H1 (cell line): ENCODE measurements at regions not wholly inside any gene's neighbourhood (a gene's known extent, or its start where the extent isn't known, plus 50 kb on each side); places are given as distances from the start of the nearest gene placed in this dataset.

Experiments
- CTCF ChIA-PET: fragments of 300-600 bp; sonication (Branson Sonifier 250); formaldehyde crosslinking; loops from one replicate; lab custom pipeline; 2021; ENCODE audit not compliant: partially characterized antibody; lab: Charles Lee
- POLR2A ChIA-PET: fragments of 300-600 bp; sonication (Branson Sonifier 250); formaldehyde crosslinking; loops from one replicate; lab custom pipeline; 2021; ENCODE audit warnings: inconsistent platforms; ENCODE audit not compliant: partially characterized antibody; lab: Charles Lee
- DNase-seq, 2 experiments: peaks; one replicate each; pipeline versions ENCODE4 v3.0.0 to v3.0.0-alpha.2; 2010 to 2022; ENCODE audit warnings: low spot score in 2 of 2, low read depth in 1 of 2, mixed read lengths in 1 of 2
- FAIRE-seq: peaks from 2 replicates; lab custom pipeline; 2011; peaks lifted over from hg19 to GRCh38; lab: Jason Lieb, UNC
- H2AFZ ChIP-seq: 2 replicates; pipeline ENCODE4 v1.8.1; 2012; ENCODE audit warnings: low read length, inconsistent platforms
- H2AK5ac ChIP-seq: 2 replicates; pipeline ENCODE4 v1.6.1; 2013; ENCODE audit warnings: low read depth, low read length
- H2BK120ac ChIP-seq: replicated peaks from 2 replicates; pipeline ENCODE3; 2013; ENCODE audit warnings: low read depth, low read length, inconsistent platforms
- H2BK12ac ChIP-seq: 2 replicates; pipeline ENCODE4 v1.6.1; 2013; ENCODE audit warnings: low read depth, low read length
- H2BK15ac ChIP-seq: 2 replicates; pipeline ENCODE4 v1.6.1; 2013; ENCODE audit warnings: low read length
- H2BK20ac ChIP-seq: 2 replicates; pipeline ENCODE4 v1.6.1; 2013; ENCODE audit warnings: low read length
- H2BK5ac ChIP-seq: 2 replicates; pipeline ENCODE4 v1.6.1; 2013; ENCODE audit warnings: low read depth, low read length
- H3K14ac ChIP-seq: 2 replicates; pipeline ENCODE4 v1.6.1; 2013; ENCODE audit warnings: inconsistent platforms; ENCODE audit not compliant: insufficient read length
- H3K18ac ChIP-seq: 2 replicates; pipeline ENCODE4 v1.6.1; 2013; ENCODE audit warnings: low read length; ENCODE audit errors: extremely low read depth
- H3K23ac ChIP-seq: 2 replicates; pipeline ENCODE4 v1.6.1; 2013; ENCODE audit warnings: inconsistent platforms; ENCODE audit not compliant: insufficient read length
- H3K23me2 ChIP-seq: 2 replicates; pipeline ENCODE4 v1.6.1; 2013; ENCODE audit warnings: low read depth, low read length
- H3K27ac ChIP-seq: 2 replicates; pipeline ENCODE4 v1.6.1; 2011; ENCODE audit warnings: low read depth, low read length, inconsistent platforms
- H3K27me3 ChIP-seq, 4 experiments: replicated peaks in 1 of 4; 1 replicate in 1 of 4; 2 replicates in 3 of 4; pipeline versions ENCODE4 v1.6.1 to v1.8.1; 2011 to 2013; ENCODE audit warnings: low read length in 3 of 4, mild to moderate bottlenecking in 3 of 4, inconsistent platforms in 2 of 4, mixed read lengths in 2 of 4, moderate library complexity in 1 of 4; ENCODE audit not compliant: control insufficient read depth in 3 of 4, insufficient read depth in 3 of 4; ENCODE audit errors: extremely low read depth in 1 of 4
- H3K36me3 ChIP-seq, 4 experiments: 2 replicates each; pipeline versions ENCODE4 v1.6.1 to v1.8.1; 2011 to 2013; ENCODE audit warnings: mild to moderate bottlenecking in 4 of 4, low read length in 3 of 4, moderate library complexity in 2 of 4, control low read depth in 1 of 4, inconsistent platforms in 1 of 4; ENCODE audit not compliant: insufficient read depth in 4 of 4, control insufficient read depth in 2 of 4
- H3K4ac ChIP-seq: replicated peaks from 2 replicates; pipeline ENCODE3; 2013; ENCODE audit warnings: low read length, low read depth, mixed read lengths, inconsistent platforms; ENCODE audit not compliant: insufficient read length
- H3K4me1 ChIP-seq, 4 experiments: replicated peaks in 1 of 4; 1 replicate in 1 of 4; 2 replicates in 3 of 4; pipeline versions ENCODE4 v1.6.1 to v1.8.1; 2011 to 2013; ENCODE audit warnings: low read length in 3 of 4, inconsistent platforms in 2 of 4, mixed read lengths in 1 of 4; ENCODE audit not compliant: insufficient read depth in 4 of 4, control insufficient read depth in 3 of 4
- H3K4me2 ChIP-seq, 2 experiments: 2 replicates each; pipeline versions ENCODE4 v1.6.1 to v1.8.1; 2011 to 2013; ENCODE audit warnings: low read depth in 2 of 2, low read length in 2 of 2, control low read depth in 1 of 2, inconsistent platforms in 1 of 2, mild to moderate bottlenecking in 1 of 2; ENCODE audit not compliant: insufficient read depth in 1 of 2
- H3K4me3 ChIP-seq, 4 experiments: fragments of 200-600, 300-600 bp in 1 of 4; sonication (generic), shearing (Covaris generic), sonication (Bioruptor Twin) in 1 of 4; 2 replicates each; pipeline versions ENCODE4 v1.5.1 to v1.8.1; 2011 to 2016; ENCODE audit warnings: low read length in 4 of 4, low read depth in 3 of 4, control low read depth in 2 of 4, inconsistent platforms in 2 of 4, mild to moderate bottlenecking in 2 of 4, mixed read lengths in 1 of 4, moderate library complexity in 1 of 4; ENCODE audit not compliant: insufficient read depth in 2 of 4; ENCODE audit errors: extremely low read depth in 1 of 4
- H3K56ac ChIP-seq: replicated peaks from 2 replicates; pipeline ENCODE3; 2013; ENCODE audit warnings: low read depth, mild to moderate bottlenecking, mixed read lengths, low read length, inconsistent platforms; ENCODE audit not compliant: insufficient read length
- H3K79me1 ChIP-seq: 2 replicates; pipeline ENCODE4 v1.6.1; 2013; ENCODE audit warnings: low read depth, low read length, control low read depth
- H3K79me2 ChIP-seq, 2 experiments: 2 replicates each; pipeline versions ENCODE4 v1.6.1 to v1.8.1; 2012 to 2013; ENCODE audit warnings: low read length in 2 of 2, mild to moderate bottlenecking in 2 of 2, inconsistent platforms in 1 of 2; ENCODE audit not compliant: insufficient read depth in 2 of 2, control insufficient read depth in 1 of 2
- H3K9ac ChIP-seq, 4 experiments: replicated peaks in 1 of 4; 1 replicate in 1 of 4; 2 replicates in 3 of 4; pipeline versions ENCODE4 v1.6.1 to v1.8.1; 2011 to 2013; ENCODE audit warnings: low read depth in 3 of 4, low read length in 3 of 4, control low read depth in 2 of 4, mild to moderate bottlenecking in 2 of 4, moderate library complexity in 2 of 4, inconsistent platforms in 1 of 4; ENCODE audit errors: extremely low read depth in 1 of 4
- H3K9me3 ChIP-seq, 2 experiments: 2 replicates each; pipeline versions ENCODE4 v1.6.1 to v1.8.1; 2012 to 2013; ENCODE audit warnings: mild to moderate bottlenecking in 2 of 2, moderate library complexity in 2 of 2, control low read depth in 1 of 2, inconsistent platforms in 1 of 2, low read depth in 1 of 2, low read length in 1 of 2, mixed read lengths in 1 of 2; ENCODE audit not compliant: insufficient read depth in 2 of 2
- H4K20me1 ChIP-seq, 2 experiments: replicated peaks in 1 of 2; 2 replicates each; pipeline versions ENCODE3 to v1.8.1; 2011 to 2013; ENCODE audit warnings: inconsistent platforms in 2 of 2, low read length in 2 of 2, mild to moderate bottlenecking in 1 of 2; ENCODE audit not compliant: insufficient read depth in 2 of 2, control insufficient read depth in 1 of 2
- H4K5ac ChIP-seq: 2 replicates; pipeline ENCODE4 v1.6.1; 2013; ENCODE audit warnings: low read length, low read depth, mixed read lengths, inconsistent platforms; ENCODE audit not compliant: insufficient read length
- H4K8ac ChIP-seq: 2 replicates; pipeline ENCODE4 v1.8.0; 2013; ENCODE audit warnings: mild to moderate bottlenecking, moderate library complexity, low read length, inconsistent platforms; ENCODE audit not compliant: insufficient read depth; ENCODE audit errors: extremely low read depth
- H4K91ac ChIP-seq: replicated peaks from 2 replicates; pipeline ENCODE3; 2013; ENCODE audit warnings: low read length, mixed read lengths, inconsistent platforms; ENCODE audit not compliant: insufficient read length
- BACH1 ChIP-seq: IDR thresholded peaks from 2 replicates; pipeline ENCODE4 v1.6.1; 2012; ENCODE audit warnings: low read length, improper control_type of control experiment
- CBX8 ChIP-seq: fragments of 300-800, 300-1000 bp; sonication (generic); IDR thresholded peaks from 2 replicates; pipeline ENCODE4 v1.7.1; 2016; ENCODE audit warnings: low read depth, low read length, borderline replicate concordance
- CREB1 ChIP-seq: IDR thresholded peaks from 2 replicates; pipeline ENCODE4 v1.6.1; 2012; ENCODE audit warnings: inconsistent platforms
- FOSL1 ChIP-seq: IDR thresholded peaks from 2 replicates; pipeline ENCODE4 v1.6.1; 2011; ENCODE audit warnings: mild to moderate bottlenecking, low read depth, low read length, moderate library complexity; ENCODE audit not compliant: insufficient read depth
- KDM4A ChIP-seq: IDR thresholded peaks from one replicate; pipeline ENCODE4 v1.7.1; 2012; ENCODE audit warnings: low read depth, mild to moderate bottlenecking, moderate library complexity, low read length, inconsistent platforms; ENCODE audit not compliant: severe bottlenecking
- KDM5A ChIP-seq: fragments of 200-600 bp; IDR thresholded peaks from 2 replicates; pipeline ENCODE4 v1.7.1; 2012; ENCODE audit warnings: mild to moderate bottlenecking, low read length, inconsistent platforms, mixed read lengths
- POLR2AphosphoS5 ChIP-seq: IDR thresholded peaks from 2 replicates; pipeline ENCODE4 v1.6.1; 2011; ENCODE audit warnings: low read depth, low read length
- POU5F1 ChIP-seq: IDR thresholded peaks from 2 replicates; pipeline ENCODE4 v1.6.1; 2011; ENCODE audit warnings: low read depth, mild to moderate bottlenecking, low read length, moderate library complexity
- RFX5 ChIP-seq: IDR thresholded peaks from 2 replicates; pipeline ENCODE4 v1.6.1; 2011; ENCODE audit warnings: low read depth, low read length, improper control_type of control experiment, borderline replicate concordance
- SP2 ChIP-seq: IDR thresholded peaks from 2 replicates; pipeline ENCODE4 v1.6.1; 2012; ENCODE audit warnings: mild to moderate bottlenecking, low read length, inconsistent platforms
- TAF7 ChIP-seq: optimal IDR thresholded peaks from 2 replicates; pipeline ENCODE3; 2011; ENCODE audit warnings: low read depth, mild to moderate bottlenecking, inconsistent platforms, low read length, moderate library complexity, borderline replicate concordance
- WGBS, 2 experiments: shearing (Covaris generic) in 1 of 2; methylation state at CpG; one replicate each; pipeline versions ENCODE4 v1.1.6 to v1.1.7; 2013 to 2015; ENCODE audit warnings: low lambda C conversion rate in 2 of 2, mixed read lengths in 2 of 2, inconsistent platforms in 1 of 2, low coverage in 1 of 2, missing lambda C conversion rate in 1 of 2; ENCODE audit not compliant: insufficient replicate concordance in 2 of 2, insufficient coverage in 1 of 2, insufficient read length in 1 of 2; ENCODE audit errors: extremely low coverage in 1 of 2, missing lambda C conversion rate in 1 of 2; 5-methylcytosine and 5-hydroxymethylcytosine counted together

DNA sequence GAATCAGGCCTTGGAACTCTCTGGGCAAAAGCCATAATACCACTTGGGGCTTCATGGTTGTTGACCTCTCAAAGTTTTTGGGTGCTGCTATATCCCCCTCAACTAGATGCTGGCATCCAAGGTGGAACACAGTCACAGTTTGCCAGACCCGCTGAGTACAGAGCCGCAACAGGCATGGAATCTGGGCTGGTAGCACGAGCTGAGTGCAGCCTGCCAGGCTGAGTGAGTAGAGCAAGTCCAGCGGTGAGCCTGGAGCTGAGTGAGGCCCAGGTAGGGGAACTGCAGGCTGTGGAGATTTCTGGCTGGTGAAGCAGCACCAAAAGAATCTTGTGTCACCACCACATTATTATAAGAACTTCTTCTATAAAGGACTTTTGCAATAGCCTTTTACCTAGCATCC, 192.6 kb downstream of the PCDH17 start:
- Histone ChIP-seq H3K9ac (no peak overlapping the region), H3K4me2 (no peak overlapping the region), H3K23me2 (no peaks in the 10 kb centered on the region), H2AK5ac (no peak overlapping the region), H3K27ac (no peak overlapping the region), H3K36me3 (no peaks in the 10 kb centered on the region), H3K14ac (no peak overlapping the region), H3K79me1 (no peaks in the 10 kb centered on the region), H2BK5ac (no peak overlapping the region; the same call in 1 of the 2 replicates), H4K5ac (no peak overlapping the region), H3K4me3 (no peak overlapping the region), H4K20me1 (no peaks in the 10 kb centered on the region), H2BK20ac (no peak overlapping the region), H3K18ac (no peak overlapping the region), H3K4me1 (no peaks in the 10 kb centered on the region), H2BK12ac (no peak overlapping the region), H3K23ac (no peak overlapping the region), H3K27me3 (no peaks in the 10 kb centered on the region), H4K8ac (0 out of 2 replicates have a peak overlapping the region, but pooled peaks have one; percentile 22), H2AFZ (peak overlapping the region; percentile 81), H3K9me3 (no peaks in the 10 kb centered on the region), H3K79me2 (no peaks in the 10 kb centered on the region), H2BK15ac (no peak overlapping the region), H3K56ac (no peak overlapping the region), H2BK120ac (no peak overlapping the region), H4K91ac (no peak overlapping the region), H3K4ac (no peak overlapping the region)
- ChIA-PET POLR2A (no interaction called here), CTCF (interaction anchor here (1.3 kb wide), 1 partner anchor 10 kb away, joined by 5 read pairs; no protein-coding TSS in a partner anchor)
- DNase-seq (no peak), FAIRE-seq (no peak)
- WGBS, 2 experiments: 98% methylated on average over 4 of the region's 4 CpGs; no CpG with 5 or more reads in 1 of the 2 experiments
- TF ChIP-seq KDM5A (no peak), SP2 (no peak), CBX8 (no peak), POU5F1 (no peak), POLR2AphosphoS5 (no peak), TAF7 (no peak), FOSL1 (no peak), KDM4A (no peak), CREB1 (no peak), RFX5 (no peak), BACH1 (no peak)
